MM.1S (cell line): ENCODE measurements at regions not wholly inside any gene's neighbourhood (a gene's known extent, or its start where the extent isn't known, plus 50 kb on each side); places are given as distances from the start of the nearest gene placed in this dataset.

Experiments used
- DNase-seq: peaks from one replicate; pipeline ENCODE4 v3.0.0-alpha.2; 2015
- H2AFZ ChIP-seq: fragments of 300-600 bp; sonication (generic); 2 replicates; pipeline ENCODE4 v1.6.0; 2016; ENCODE audit warnings: antibody characterized with exemption, low read length
- H3F3A ChIP-seq: fragments of 300-600 bp; sonication (generic); 2 replicates; pipeline ENCODE4 v1.6.1; 2016; ENCODE audit warnings: mild to moderate bottlenecking, antibody characterized with exemption, low read length, moderate library complexity, mixed read lengths; ENCODE audit not compliant: insufficient read depth
- H3K27ac ChIP-seq: fragments of 300-600 bp; sonication (generic); 2 replicates; pipeline ENCODE4 v1.5.1; 2016; ENCODE audit warnings: mild to moderate bottlenecking, low read length
- H3K27me3 ChIP-seq: fragments of 300-600 bp; sonication (generic); replicated peaks from 2 replicates; pipeline ENCODE4 v1.6.0; 2016; ENCODE audit warnings: low read length; ENCODE audit not compliant: insufficient read depth
- H3K36me3 ChIP-seq: fragments of 300-600 bp; sonication (generic); replicated peaks from 2 replicates; pipeline ENCODE4 v1.6.1; 2016; ENCODE audit warnings: mild to moderate bottlenecking, low read length, mixed read lengths; ENCODE audit not compliant: insufficient read depth
- H3K4me1 ChIP-seq: fragments of 300-600 bp; sonication (generic); 2 replicates; pipeline ENCODE4 v1.6.1; 2016; ENCODE audit warnings: low read length, mixed read lengths
- H3K4me2 ChIP-seq: fragments of 300-600 bp; sonication (generic); 2 replicates; pipeline ENCODE4 v1.6.0; 2016; ENCODE audit warnings: low read depth, low read length
- H3K4me3 ChIP-seq: fragments of 300-600 bp; sonication (generic); 2 replicates; pipeline ENCODE4 v1.5.1; 2016; ENCODE audit warnings: low read length, mixed read lengths
- H3K79me2 ChIP-seq: fragments of 300-600 bp; sonication (generic); 2 replicates; pipeline ENCODE4 v1.6.1; 2016; ENCODE audit warnings: mixed run types, low read length, mixed read lengths
- H3K9ac ChIP-seq: fragments of 300-600 bp; sonication (generic); 2 replicates; pipeline ENCODE4 v1.6.1; 2016; ENCODE audit warnings: low read length, mixed read lengths
- H3K9me2 ChIP-seq: fragments of 300-600 bp; sonication (generic); replicated peaks from 2 replicates; pipeline ENCODE4 v1.6.1; 2016; ENCODE audit warnings: mild to moderate bottlenecking, low read length, mixed read lengths; ENCODE audit not compliant: insufficient read depth
- H3K9me3 ChIP-seq: fragments of 300-600 bp; sonication (generic); replicated peaks from 2 replicates; pipeline ENCODE4 v1.6.1; 2016; ENCODE audit warnings: mild to moderate bottlenecking, low read length, mixed read lengths; ENCODE audit not compliant: insufficient read depth
- H4K20me1 ChIP-seq: fragments of 300-600 bp; sonication (generic); 2 replicates; pipeline ENCODE4 v1.6.1; 2016; ENCODE audit warnings: mild to moderate bottlenecking, low read length, moderate library complexity, mixed read lengths; ENCODE audit not compliant: insufficient read depth
- EZH2 ChIP-seq: fragments of 300-600 bp; sonication (generic); optimal IDR thresholded peaks from 2 replicates; pipeline ENCODE3; 2017; ENCODE audit warnings: low read depth, mild to moderate bottlenecking, antibody characterized with exemption, low read length, mixed read lengths
- EZH2phosphoT487 ChIP-seq: fragments of 300-600 bp; sonication (generic); IDR thresholded peaks from 2 replicates; pipeline ENCODE4 v1.6.1; 2018; ENCODE audit warnings: antibody characterized with exemption, low read length
- TF ChIP-seq, protein P1 (sequence below): fragments of 300-600 bp; sonication (generic); IDR thresholded peaks from 2 replicates; pipeline ENCODE4 v1.5.1; 2016; ENCODE audit warnings: antibody characterized with exemption, low read length, mixed read lengths

- no peaks in the 10 kb centered on the region for H3K9me3 ChIP-seq
- H3K9ac ChIP-seq, result no peak overlapping the region
- no peaks in the 10 kb centered on the region for H3K79me2 ChIP-seq
- H3K36me3 ChIP-seq, result no peaks in the 10 kb centered on the region
- no peak overlapping the region for H3K27ac ChIP-seq
- no peak overlapping the region for H3K4me3 ChIP-seq
- no peaks in the 10 kb centered on the region for H3F3A ChIP-seq
- no peaks in the 10 kb centered on the region for H3K4me1 ChIP-seq
- no peaks in the 10 kb centered on the region for H3K9me2 ChIP-seq
- H3K27me3 ChIP-seq, result no peaks in the 10 kb centered on the region
- H4K20me1 ChIP-seq, result no peaks in the 10 kb centered on the region
- H3K4me2 ChIP-seq, result no peak overlapping the region
- no peak for DNase-seq
- H2AFZ ChIP-seq, result no peak overlapping the region
- no peak for TF ChIP-seq EZH2phosphoT487
- no peak for TF ChIP-seq EZH2
- TF ChIP-seq, protein P1, sequence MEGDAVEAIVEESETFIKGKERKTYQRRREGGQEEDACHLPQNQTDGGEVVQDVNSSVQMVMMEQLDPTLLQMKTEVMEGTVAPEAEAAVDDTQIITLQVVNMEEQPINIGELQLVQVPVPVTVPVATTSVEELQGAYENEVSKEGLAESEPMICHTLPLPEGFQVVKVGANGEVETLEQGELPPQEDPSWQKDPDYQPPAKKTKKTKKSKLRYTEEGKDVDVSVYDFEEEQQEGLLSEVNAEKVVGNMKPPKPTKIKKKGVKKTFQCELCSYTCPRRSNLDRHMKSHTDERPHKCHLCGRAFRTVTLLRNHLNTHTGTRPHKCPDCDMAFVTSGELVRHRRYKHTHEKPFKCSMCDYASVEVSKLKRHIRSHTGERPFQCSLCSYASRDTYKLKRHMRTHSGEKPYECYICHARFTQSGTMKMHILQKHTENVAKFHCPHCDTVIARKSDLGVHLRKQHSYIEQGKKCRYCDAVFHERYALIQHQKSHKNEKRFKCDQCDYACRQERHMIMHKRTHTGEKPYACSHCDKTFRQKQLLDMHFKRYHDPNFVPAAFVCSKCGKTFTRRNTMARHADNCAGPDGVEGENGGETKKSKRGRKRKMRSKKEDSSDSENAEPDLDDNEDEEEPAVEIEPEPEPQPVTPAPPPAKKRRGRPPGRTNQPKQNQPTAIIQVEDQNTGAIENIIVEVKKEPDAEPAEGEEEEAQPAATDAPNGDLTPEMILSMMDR, result no peak
Observed at GRCh38 chrX:8105531-8105930, 65.5 kb downstream of the VCX2 start.

DNA sequence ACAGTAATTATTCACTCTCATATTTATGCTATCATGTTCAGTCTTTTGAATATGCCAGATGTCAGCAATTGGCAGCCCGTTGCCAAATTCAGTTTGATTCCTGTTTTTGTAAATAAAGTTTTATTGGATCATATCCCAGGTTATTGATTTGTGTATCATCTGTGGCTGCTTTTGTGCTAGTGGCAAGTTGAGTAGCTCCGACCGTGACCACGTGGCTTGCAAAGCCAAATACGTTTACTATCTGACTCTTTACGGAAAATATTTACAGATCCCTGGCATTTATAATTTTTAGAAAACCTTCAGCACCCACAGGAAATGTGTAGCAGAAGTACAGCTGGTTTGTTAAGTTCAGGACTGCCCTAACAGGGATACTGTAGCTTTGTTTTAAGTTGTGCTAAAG lies 67.4 kb downstream of the VCX2 start:
- H3K36me3 ChIP-seq, result no peaks in the 10 kb centered on the region

GRCh38 chrX:8091510-8091909 lies 79.6 kb downstream of the VCX2 start:
- TF ChIP-seq, protein P1, result no peak
- no peak for TF ChIP-seq EZH2
- no peak for TF ChIP-seq EZH2phosphoT487
- no peak for DNase-seq
- Histone ChIP-seq H3K36me3 (no peaks in the 10 kb centered on the region), H3K9me3 (no peaks in the 10 kb centered on the region), H3K9me2 (no peaks in the 10 kb centered on the region), H3K4me3 (no peak overlapping the region), H3K9ac (no peak overlapping the region), H4K20me1 (no peaks in the 10 kb centered on the region), H3K79me2 (no peaks in the 10 kb centered on the region), H3K27me3 (no peaks in the 10 kb centered on the region), H3K4me1 (no peaks in the 10 kb centered on the region), H3K4me2 (no peak overlapping the region), H3F3A (no peaks in the 10 kb centered on the region), H3K27ac (no peak overlapping the region), H2AFZ (no peak overlapping the region)

More for the DNA sequence above, 67.4 kb downstream of the VCX2 start:
- Histone ChIP-seq H3F3A (no peaks in the 10 kb centered on the region), H3K79me2 (no peaks in the 10 kb centered on the region), H3K4me2 (no peak overlapping the region), H3K9me2 (no peaks in the 10 kb centered on the region), H4K20me1 (no peaks in the 10 kb centered on the region), H2AFZ (no peak overlapping the region), H3K27ac (no peak overlapping the region), H3K9ac (no peak overlapping the region), H3K27me3 (no peaks in the 10 kb centered on the region), H3K4me3 (no peak overlapping the region), H3K9me3 (no peaks in the 10 kb centered on the region), H3K4me1 (no peaks in the 10 kb centered on the region)
- no peak for DNase-seq
- TF ChIP-seq, protein P1, result no peak
- no peak for TF ChIP-seq EZH2
- no peak for TF ChIP-seq EZH2phosphoT487
